Activated naive CD4-positive, alpha-beta T cell treated with anti-CD3 and anti-CD28 coated beads for 36 hours (primary cell): ENCODE measurements at regions not wholly inside any gene's neighbourhood (a gene's known extent, or its start where the extent isn't known, plus 50 kb on each side); places are given as distances from the start of the nearest gene placed in this dataset.

ENCODE experiments used
- CTCF ChIA-PET: fragments of 350-600 bp; sonication (Branson Sonifier 250); formaldehyde crosslinking; loops from one replicate; lab custom pipeline; 2021; ENCODE audit warnings: antibody characterized with exemption; lab: Charles Lee
- DNase-seq: peaks from one replicate; pipeline ENCODE4 v3.0.0-alpha.2; 2020
- H3K27ac Mint-ChIP-seq: one replicate; pipeline ENCODE4 v1.8.0; 2021; ENCODE audit warnings: mild to moderate bottlenecking, mixed read lengths
- H3K27me3 Mint-ChIP-seq: one replicate; pipeline ENCODE4 v1.8.0; 2021; ENCODE audit warnings: low read depth, mixed read lengths
- H3K36me3 Mint-ChIP-seq: one replicate; pipeline ENCODE4 v1.8.0; 2021; ENCODE audit warnings: low read depth, mixed read lengths
- H3K4me1 Mint-ChIP-seq: one replicate; pipeline ENCODE4 v1.8.0; 2021; ENCODE audit warnings: low read depth, mixed read lengths
- H3K4me3 Mint-ChIP-seq: one replicate; pipeline ENCODE4 v1.8.0; 2021; ENCODE audit warnings: mild to moderate bottlenecking, moderate library complexity, mixed read lengths
- H3K9me3 Mint-ChIP-seq: one replicate; pipeline ENCODE4 v1.8.0; 2021; ENCODE audit warnings: mixed read lengths
- intact Hi-C: fragments of 100-400 bp; cut with micrococcal nuclease; formaldehyde crosslinking; loops from one replicate; pipeline ENCODE4 v1.15.1; 2023

- DNase-seq: no peak
- Mint-ChIP-seq H3K36me3 (no peaks in the 10 kb centered on the region), H3K9me3 (no peaks in the 10 kb centered on the region), H3K4me1 (peaks cover 9% of the 10 kb centered on the region), H3K27me3 (peaks cover 35% of the 10 kb centered on the region), H3K4me3 (no peak overlapping the region), H3K27ac (no peak overlapping the region)
- intact Hi-C loops: no loop called here
- CTCF ChIA-PET: interaction anchor here (0.7 to 2.7 kb wide), 3 partner anchors 35 to 123 kb away, joined by 3 to 10 read pairs (median 4); no protein-coding TSS in a partner anchor
Measured at GRCh38 chr9:84137968-84138367, 157.4 kb downstream of the RMI1 start.

GRCh38 chr9:84138541-84138940 lies 157.9 kb downstream of the RMI1 start:
- no peak overlapping the region for H3K4me3 Mint-ChIP-seq
- H3K9me3 Mint-ChIP-seq: no peaks in the 10 kb centered on the region
- CTCF ChIA-PET: interaction anchor here (1.1 to 1.2 kb wide), 2 partner anchors 122 to 217 kb away, joined by 4 to 9 read pairs; partner anchors contain the start of gene KIF27
- H3K36me3 Mint-ChIP-seq: no peaks in the 10 kb centered on the region
- H3K27ac Mint-ChIP-seq: no peak overlapping the region
- H3K4me1 Mint-ChIP-seq: peaks cover 9% of the 10 kb centered on the region
- peaks cover 40% of the 10 kb centered on the region for H3K27me3 Mint-ChIP-seq
- intact Hi-C loops: no loop called here
- DNase-seq: no peak

- intact Hi-C loops: no loop called here
- Mint-ChIP-seq H3K4me1 (peaks cover 9% of the 10 kb centered on the region), H3K4me3 (peak overlapping the region; percentile 62), H3K27ac (no peak overlapping the region), H3K9me3 (no peaks in the 10 kb centered on the region), H3K36me3 (no peaks in the 10 kb centered on the region), H3K27me3 (peaks cover 45% of the 10 kb centered on the region)
- CTCF ChIA-PET: interaction anchor here (1.2 to 1.4 kb wide), 2 partner anchors 176 to 218 kb away, joined by 4 to 9 read pairs; partner anchors contain the start of gene KIF27
- DNase-seq: no peak
Measured at GRCh38 chr9:84139296-84140070, 158.9 kb downstream of the RMI1 start.

DNA sequence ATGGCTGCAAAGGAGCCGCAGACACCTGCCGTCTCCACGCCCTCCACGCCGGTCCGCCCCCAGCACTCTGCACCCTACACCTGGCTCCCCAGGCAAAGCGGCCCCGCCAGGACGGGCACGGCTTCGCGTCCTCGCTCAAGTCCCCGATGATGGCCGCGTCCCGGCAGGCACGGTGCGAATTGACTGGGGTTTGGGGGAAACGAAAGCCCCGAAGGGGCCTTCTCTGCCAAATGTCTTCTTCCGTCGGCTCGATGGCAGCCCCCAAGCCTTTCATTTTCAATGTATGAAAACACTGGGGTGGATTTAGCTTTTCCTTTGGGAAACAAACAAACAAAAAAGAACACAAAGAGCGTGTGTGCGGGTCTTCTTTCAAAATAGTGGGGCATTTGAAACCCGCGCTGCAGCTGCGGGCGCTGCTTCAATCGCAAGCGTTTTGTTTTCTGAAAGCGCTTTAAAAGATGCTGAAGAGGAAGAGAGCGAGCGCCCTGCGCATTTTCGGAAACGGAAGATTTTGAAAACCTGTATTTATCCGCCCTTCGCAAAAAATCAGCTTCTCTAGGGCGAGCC lies 160.0 kb downstream of the RMI1 start:
- CTCF ChIA-PET: no interaction called here
- Mint-ChIP-seq H3K9me3 (no peaks in the 10 kb centered on the region), H3K27ac (no peak overlapping the region), H3K4me1 (peaks cover 9% of the 10 kb centered on the region), H3K27me3 (peaks cover 45% of the 10 kb centered on the region), H3K36me3 (no peaks in the 10 kb centered on the region), H3K4me3 (peak overlapping the region; percentile 62)
- intact Hi-C loops: no loop called here
- DNase-seq: peak; percentile 16

GRCh38 chr9:84141741-84142370 lies 161.3 kb downstream of the RMI1 start:
- DNase-seq: no peak
- CTCF ChIA-PET: interaction anchor here (0.9 kb wide), 1 partner anchor 32 kb away, joined by 3 read pairs; no protein-coding TSS in a partner anchor
- H3K4me1 Mint-ChIP-seq: peaks cover 9% of the 10 kb centered on the region
- H3K36me3 Mint-ChIP-seq: no peaks in the 10 kb centered on the region
- H3K4me3 Mint-ChIP-seq: no peak overlapping the region
- peaks cover 45% of the 10 kb centered on the region for H3K27me3 Mint-ChIP-seq
- H3K9me3 Mint-ChIP-seq: no peaks in the 10 kb centered on the region
- no peak overlapping the region for H3K27ac Mint-ChIP-seq
- intact Hi-C loops: no loop called here

DNA sequence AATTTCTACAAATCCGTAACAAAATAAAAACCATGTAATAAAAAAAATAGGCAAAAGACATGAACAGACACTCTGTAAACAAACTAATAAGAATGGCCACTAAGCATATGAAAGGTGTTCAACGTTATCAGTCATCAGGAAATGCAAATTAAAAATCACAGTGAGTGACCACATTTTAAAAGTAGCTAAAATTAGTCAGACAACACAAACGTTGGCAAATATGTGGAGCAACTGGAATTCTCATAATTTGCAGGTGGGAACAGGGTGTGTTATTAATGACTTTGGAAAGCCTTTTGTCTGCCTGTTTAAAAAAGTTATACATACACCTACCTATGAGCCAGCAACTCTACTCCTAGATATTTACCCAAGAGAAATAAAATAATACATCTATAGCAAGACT lies 164.4 kb downstream of the RMI1 start:
- intact Hi-C loops: no loop called here
- no peak for DNase-seq
- Mint-ChIP-seq H3K36me3 (no peaks in the 10 kb centered on the region), H3K4me1 (peaks cover 8% of the 10 kb centered on the region), H3K9me3 (no peaks in the 10 kb centered on the region), H3K4me3 (no peak overlapping the region), H3K27me3 (peaks cover 29% of the 10 kb centered on the region), H3K27ac (no peak overlapping the region)
- CTCF ChIA-PET: interaction anchor here (0.6 to 1.4 kb wide), 2 partner anchors 27 to 106 kb away, joined by 4 to 7 read pairs; no protein-coding TSS in a partner anchor

DNA sequence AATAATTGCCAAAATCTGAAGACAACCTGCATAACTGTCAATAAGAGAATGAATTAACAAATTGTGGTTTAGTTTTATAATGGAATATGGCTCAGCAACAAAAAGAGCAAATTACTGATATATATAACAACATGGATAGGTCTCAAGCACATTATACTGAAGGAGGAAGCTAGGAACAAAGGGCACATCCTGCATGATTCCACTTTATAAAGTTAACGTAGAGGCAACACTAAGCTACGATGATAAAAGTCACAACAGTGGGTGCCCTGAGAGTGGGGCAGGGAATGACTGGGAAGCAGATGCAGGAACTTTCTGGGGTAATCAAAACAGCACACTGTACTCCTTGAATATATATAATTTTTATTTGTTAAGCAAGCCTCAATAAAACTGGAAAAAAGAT lies 165.2 kb downstream of the RMI1 start:
- Mint-ChIP-seq H3K27me3 (peaks cover 24% of the 10 kb centered on the region), H3K9me3 (no peaks in the 10 kb centered on the region), H3K27ac (no peak overlapping the region), H3K4me1 (peaks cover 3% of the 10 kb centered on the region), H3K36me3 (no peaks in the 10 kb centered on the region), H3K4me3 (no peak overlapping the region)
- intact Hi-C loops: no loop called here
- CTCF ChIA-PET: no interaction called here
- DNase-seq: no peak

DNA sequence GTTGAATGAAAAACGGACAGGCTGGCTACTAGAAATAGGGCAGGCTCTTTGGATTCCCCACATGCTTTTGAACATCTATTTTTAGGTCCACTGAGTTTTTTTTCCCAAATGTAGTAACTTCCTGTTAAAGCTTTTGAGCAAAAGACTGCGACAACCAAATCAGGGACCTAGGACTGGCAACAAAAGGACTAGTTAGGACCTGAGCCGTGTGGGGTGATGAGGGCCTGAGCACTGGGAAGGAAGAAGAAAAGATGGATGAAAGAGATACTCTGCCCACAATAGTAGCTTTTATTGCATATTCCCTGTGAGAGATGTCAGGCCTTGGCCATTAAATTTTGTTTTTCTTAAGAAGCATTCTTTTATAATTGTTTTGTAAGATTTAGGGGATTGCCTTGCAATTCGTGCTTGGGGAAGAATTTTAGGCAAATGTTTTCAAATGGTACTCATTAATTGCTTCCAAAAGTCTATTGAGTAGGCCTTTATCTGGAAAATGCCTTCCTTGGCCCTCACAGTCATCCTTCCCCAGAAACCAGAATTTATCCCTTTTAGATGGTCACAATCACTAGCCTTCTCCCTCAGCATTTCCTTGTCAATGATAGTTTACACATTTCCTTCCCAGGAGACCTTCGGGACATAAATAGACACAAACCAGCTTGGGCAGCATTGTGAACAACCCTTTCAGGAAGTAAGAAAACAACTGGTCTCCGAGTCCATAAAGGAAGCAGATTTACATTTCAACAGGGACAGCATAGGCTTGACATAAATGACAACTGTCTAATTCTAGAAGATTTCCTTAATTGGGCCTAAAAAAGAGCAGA lies 166.5 kb downstream of the RMI1 start:
- H3K4me1 Mint-ChIP-seq: no peaks in the 10 kb centered on the region
- no peak overlapping the region for H3K27ac Mint-ChIP-seq
- no peak overlapping the region for H3K4me3 Mint-ChIP-seq
- CTCF ChIA-PET: no interaction called here
- peaks cover 15% of the 10 kb centered on the region for H3K27me3 Mint-ChIP-seq
- DNase-seq: no peak
- H3K9me3 Mint-ChIP-seq: no peaks in the 10 kb centered on the region
- intact Hi-C loops: no loop called here
- no peaks in the 10 kb centered on the region for H3K36me3 Mint-ChIP-seq

DNA sequence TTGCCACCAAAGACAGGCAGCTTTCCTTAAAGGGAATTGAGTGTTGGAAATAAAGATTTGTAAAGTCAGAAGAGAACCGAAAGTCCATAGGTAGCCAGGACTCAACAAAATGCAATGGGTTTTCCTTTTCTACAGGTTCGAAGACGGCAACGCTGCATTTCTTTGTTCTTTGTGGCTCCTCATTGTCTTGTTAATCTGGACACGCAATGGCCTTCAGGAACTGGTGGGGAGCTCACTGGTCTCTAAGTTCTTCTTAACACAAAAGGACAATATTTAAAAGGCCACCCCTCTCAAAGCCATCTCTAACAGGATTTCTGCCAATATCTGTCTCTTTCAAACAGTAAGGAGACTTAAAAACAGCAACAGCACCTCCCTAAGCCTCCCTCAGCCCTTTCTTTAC lies 170.6 kb downstream of the RMI1 start:
- no peak for DNase-seq
- Mint-ChIP-seq H3K4me3 (no peak overlapping the region), H3K27me3 (no peaks in the 10 kb centered on the region), H3K4me1 (no peaks in the 10 kb centered on the region), H3K9me3 (no peaks in the 10 kb centered on the region), H3K36me3 (no peaks in the 10 kb centered on the region), H3K27ac (no peak overlapping the region)
- CTCF ChIA-PET: no interaction called here
- intact Hi-C loops: no loop called here

DNA sequence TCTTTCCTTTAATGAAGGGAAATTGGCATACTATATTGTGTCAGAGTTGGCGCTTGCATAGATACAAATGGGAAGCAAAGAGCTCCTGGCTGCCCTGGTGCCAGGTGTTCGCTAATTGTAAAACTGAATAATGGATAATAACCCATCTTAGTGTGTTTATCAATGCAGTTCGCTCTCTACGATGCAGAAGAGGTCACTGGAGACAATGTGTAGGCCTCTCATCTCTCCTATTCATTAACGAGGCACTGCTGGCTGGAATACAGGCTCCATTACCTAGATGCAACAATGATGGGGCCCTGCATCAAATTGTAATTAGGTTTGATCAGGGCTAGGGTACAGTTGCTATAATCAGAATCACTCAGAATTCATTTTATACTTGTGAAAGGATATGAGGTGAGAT lies 171.0 kb downstream of the RMI1 start:
- no peaks in the 10 kb centered on the region for H3K36me3 Mint-ChIP-seq
- H3K4me1 Mint-ChIP-seq: no peaks in the 10 kb centered on the region
- intact Hi-C loops: no loop called here
- H3K9me3 Mint-ChIP-seq: no peaks in the 10 kb centered on the region
- no peak overlapping the region for H3K4me3 Mint-ChIP-seq
- H3K27ac Mint-ChIP-seq: no peak overlapping the region
- H3K27me3 Mint-ChIP-seq: no peaks in the 10 kb centered on the region
- DNase-seq: no peak
- CTCF ChIA-PET: interaction anchor here (1.8 kb wide), 1 partner anchor 109 kb away, joined by 7 read pairs; no protein-coding TSS in a partner anchor

DNA sequence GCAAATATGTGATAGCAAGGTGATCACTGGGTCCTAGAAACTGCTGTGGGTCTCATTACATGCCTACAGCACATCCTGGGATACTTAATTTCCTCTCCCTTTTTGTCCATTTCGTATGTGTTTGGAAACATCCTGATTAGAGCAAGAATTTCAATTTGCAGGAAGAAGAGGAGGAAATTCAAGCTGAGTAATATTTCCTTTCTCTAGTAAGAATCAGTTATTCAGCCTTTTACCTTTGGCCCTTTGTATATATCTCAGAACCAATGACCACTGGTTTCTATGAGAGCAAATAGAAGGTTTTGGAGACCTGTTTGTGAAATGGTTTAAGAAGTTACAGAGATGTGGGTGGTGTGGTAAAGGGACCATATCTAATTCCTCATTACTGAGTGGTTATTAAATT lies 171.6 kb downstream of the RMI1 start:
- intact Hi-C loops: no loop called here
- H3K27ac Mint-ChIP-seq: no peak overlapping the region
- no peaks in the 10 kb centered on the region for H3K36me3 Mint-ChIP-seq
- no peaks in the 10 kb centered on the region for H3K27me3 Mint-ChIP-seq
- no peaks in the 10 kb centered on the region for H3K4me1 Mint-ChIP-seq
- H3K4me3 Mint-ChIP-seq: no peak overlapping the region
- no peaks in the 10 kb centered on the region for H3K9me3 Mint-ChIP-seq
- no peak for DNase-seq
- CTCF ChIA-PET: interaction anchor here (0.5 to 1.8 kb wide), 2 partner anchors 24 to 109 kb away, joined by 3 to 7 read pairs; no protein-coding TSS in a partner anchor

DNA sequence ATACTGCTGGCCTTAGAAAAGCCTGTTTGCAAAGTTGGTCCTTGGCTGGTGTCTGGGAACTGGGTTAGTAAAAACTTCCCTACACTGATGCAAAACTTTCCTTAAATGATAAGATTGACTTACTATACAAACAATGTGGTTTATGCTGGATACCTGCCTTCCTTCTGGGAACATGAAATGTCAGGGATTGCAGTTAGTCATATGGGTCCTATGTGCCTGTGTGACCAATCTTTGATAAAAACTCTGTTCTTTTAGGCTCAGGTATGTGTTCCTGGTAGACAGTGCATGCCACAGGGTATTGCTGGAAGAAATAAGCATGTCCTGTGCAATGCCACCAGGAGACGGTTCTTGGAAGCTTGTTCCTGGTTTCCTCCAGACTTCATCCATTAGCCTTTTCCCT lies 173.3 kb downstream of the RMI1 start:
- Mint-ChIP-seq H3K27me3 (no peaks in the 10 kb centered on the region), H3K36me3 (no peaks in the 10 kb centered on the region), H3K4me1 (no peaks in the 10 kb centered on the region), H3K27ac (no peak overlapping the region), H3K4me3 (no peak overlapping the region), H3K9me3 (no peaks in the 10 kb centered on the region)
- intact Hi-C loops: no loop called here
- CTCF ChIA-PET: no interaction called here
- DNase-seq: no peak
